ENCODE measurements at regions not wholly inside any gene's neighbourhood (a gene's known extent, or its start where the extent isn't known, plus 50 kb on each side); places are given as distances from the start of the nearest gene placed in this dataset.

DNA sequence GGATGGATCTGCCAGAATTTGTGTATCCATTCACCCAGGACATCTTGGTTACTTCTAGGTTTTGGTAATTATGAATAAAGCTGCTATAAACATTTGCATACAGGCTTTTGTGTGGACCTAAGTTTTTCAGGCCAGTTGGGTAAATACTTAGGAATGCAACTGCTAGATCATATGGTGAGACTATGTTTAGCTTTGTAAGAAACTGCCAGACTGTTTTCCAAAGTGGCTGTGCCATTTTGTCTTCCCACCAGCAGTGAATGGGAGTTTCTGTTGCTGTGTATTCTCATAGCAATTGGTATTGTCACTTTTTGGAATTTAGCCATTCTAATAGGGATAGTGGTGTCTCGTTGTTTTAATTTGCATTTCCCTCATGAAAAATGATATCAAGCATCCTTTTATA lies 133.0 kb downstream of the KIF26A start:
- no peak for TF ChIP-seq FOXM1 (IDR thresholded peaks at IDR 0.05; ENCODE audit: borderline replicate concordance)
- TF ChIP-seq, protein P1, sequence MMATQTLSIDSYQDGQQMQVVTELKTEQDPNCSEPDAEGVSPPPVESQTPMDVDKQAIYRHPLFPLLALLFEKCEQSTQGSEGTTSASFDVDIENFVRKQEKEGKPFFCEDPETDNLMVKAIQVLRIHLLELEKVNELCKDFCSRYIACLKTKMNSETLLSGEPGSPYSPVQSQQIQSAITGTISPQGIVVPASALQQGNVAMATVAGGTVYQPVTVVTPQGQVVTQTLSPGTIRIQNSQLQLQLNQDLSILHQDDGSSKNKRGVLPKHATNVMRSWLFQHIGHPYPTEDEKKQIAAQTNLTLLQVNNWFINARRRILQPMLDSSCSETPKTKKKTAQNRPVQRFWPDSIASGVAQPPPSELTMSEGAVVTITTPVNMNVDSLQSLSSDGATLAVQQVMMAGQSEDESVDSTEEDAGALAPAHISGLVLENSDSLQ (IDR thresholded peaks at IDR 0.05), result no peak
- TF ChIP-seq SUZ12 (IDR thresholded peaks at IDR 0.05), result no peak
- no peak for TF ChIP-seq FOXK2 (IDR thresholded peaks at IDR 0.05)
- TF ChIP-seq CTBP1 (IDR thresholded peaks at IDR 0.05; ENCODE audit: borderline replicate concordance), result no peak
- TF ChIP-seq NFRKB (IDR thresholded peaks at IDR 0.05), result no peak
- no peak for TF ChIP-seq FOXA1 (IDR thresholded peaks at IDR 0.05)
- TF ChIP-seq L3MBTL2 (conservative IDR thresholded peaks at IDR 0.05), result no peak
- no peak for TF ChIP-seq LEF1 (IDR thresholded peaks at IDR 0.05; ENCODE audit: borderline replicate concordance)
- TF ChIP-seq TARDBP (IDR thresholded peaks at IDR 0.05), result no peak
- TF ChIP-seq BHLHE40 (IDR thresholded peaks at IDR 0.05; ENCODE audit: borderline replicate concordance), result no peak
- TF ChIP-seq ZNF384 (IDR thresholded peaks at IDR 0.05), result no peak
- ChIA-PET POLR2A (no interaction called here), CTCF (no interaction called here)
- no peak for DNase-seq (ENCODE audit: extremely low spot score)

DNA sequence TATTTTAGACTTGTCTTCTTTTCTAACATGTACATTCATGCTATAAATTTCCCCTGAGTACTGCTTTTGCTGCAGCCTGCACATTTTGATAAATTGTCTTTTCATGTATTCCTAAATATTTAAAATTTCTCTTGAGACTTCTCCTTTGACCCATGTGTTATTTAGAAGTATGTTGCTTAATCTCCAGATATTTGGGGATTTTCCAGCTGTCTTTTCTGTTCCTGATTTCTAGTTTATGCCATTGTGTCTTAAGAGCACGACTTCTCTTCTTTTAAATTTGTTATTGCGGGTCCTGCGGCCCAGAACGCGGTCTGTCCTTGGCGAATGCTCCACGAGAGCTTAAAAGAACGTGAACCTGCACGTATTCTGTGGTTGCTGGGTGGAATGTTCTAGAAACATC lies 136.4 kb downstream of the KIF26A start:
- no peak for DNase-seq (ENCODE audit: extremely low spot score)
- TF ChIP-seq FOXA1 (IDR thresholded peaks at IDR 0.05) (no peak), HDGF (IDR thresholded peaks at IDR 0.05; ENCODE audit: borderline replicate concordance) (no peak), ARNT (IDR thresholded peaks at IDR 0.05) (no peak), L3MBTL2 (conservative IDR thresholded peaks at IDR 0.05) (no peak)
- ChIA-PET POLR2A (no interaction called here), CTCF (no interaction called here)

DNA sequence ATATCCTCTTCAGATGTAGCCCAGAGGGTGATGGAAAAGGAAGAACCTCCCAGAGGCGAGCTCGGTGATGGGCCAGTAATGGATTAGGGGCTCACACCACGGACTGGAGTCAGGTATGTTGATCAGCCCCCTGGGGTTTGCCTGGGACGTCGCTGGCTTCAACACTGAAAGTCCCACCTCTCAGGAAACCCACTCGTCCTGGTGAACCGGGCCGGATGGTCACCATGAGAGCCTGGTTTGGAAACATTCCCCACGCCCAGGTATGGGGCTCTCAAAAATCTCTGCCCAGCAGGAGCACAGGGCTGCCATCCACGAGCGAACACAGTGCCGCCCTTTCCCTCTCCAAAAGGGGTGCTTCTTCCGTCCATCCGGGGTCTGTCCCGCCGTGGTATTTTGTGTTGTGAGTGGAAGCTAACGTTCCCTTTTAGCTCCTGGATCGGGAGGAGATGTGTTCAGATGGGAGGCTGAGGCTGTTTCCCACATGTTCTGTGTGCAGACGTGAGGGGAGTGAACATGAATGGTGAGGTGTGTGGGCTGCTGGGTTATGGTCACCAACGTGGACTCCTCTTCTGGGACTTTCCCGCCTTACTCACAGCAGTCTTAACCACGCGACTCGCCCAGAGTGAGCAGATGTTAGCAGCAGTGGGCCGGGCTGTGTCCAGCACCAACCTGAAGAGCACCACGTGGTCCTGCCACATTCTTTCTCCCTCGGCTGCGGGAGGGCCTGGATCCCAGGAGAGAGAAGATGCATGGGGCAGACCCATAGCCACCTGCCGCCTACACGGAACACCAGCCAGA lies 139.2 kb downstream of the KIF26A start:
- POLR2A ChIA-PET, result no interaction called here
- CTCF ChIA-PET, result no interaction called here
- no peak for DNase-seq (ENCODE audit: extremely low spot score)
- no peak for TF ChIP-seq LEF1 (IDR thresholded peaks at IDR 0.05; ENCODE audit: borderline replicate concordance)
- no peak for TF ChIP-seq FOXK2 (IDR thresholded peaks at IDR 0.05)
- no peak for TF ChIP-seq CTBP1 (IDR thresholded peaks at IDR 0.05; ENCODE audit: borderline replicate concordance)
- TF ChIP-seq, protein P1 (IDR thresholded peaks at IDR 0.05), result no peak
- no peak for TF ChIP-seq SUZ12 (IDR thresholded peaks at IDR 0.05)
- no peak for TF ChIP-seq BHLHE40 (IDR thresholded peaks at IDR 0.05; ENCODE audit: borderline replicate concordance)
- no peak for TF ChIP-seq SP1 (IDR thresholded peaks at IDR 0.05)
- TF ChIP-seq L3MBTL2 (conservative IDR thresholded peaks at IDR 0.05), result no peak
- TF ChIP-seq ELF4 (IDR thresholded peaks at IDR 0.05), result no peak
- TF ChIP-seq FOXM1 (IDR thresholded peaks at IDR 0.05; ENCODE audit: borderline replicate concordance), result no peak
- TF ChIP-seq HDGF (IDR thresholded peaks at IDR 0.05; ENCODE audit: borderline replicate concordance), result no peak
- TF ChIP-seq TARDBP (IDR thresholded peaks at IDR 0.05), result no peak
- TF ChIP-seq NFRKB (IDR thresholded peaks at IDR 0.05), result no peak
- TF ChIP-seq ARNT (IDR thresholded peaks at IDR 0.05), result no peak
- TF ChIP-seq ZNF384 (IDR thresholded peaks at IDR 0.05), result no peak
- TF ChIP-seq FOXA1 (IDR thresholded peaks at IDR 0.05), result no peak

DNA sequence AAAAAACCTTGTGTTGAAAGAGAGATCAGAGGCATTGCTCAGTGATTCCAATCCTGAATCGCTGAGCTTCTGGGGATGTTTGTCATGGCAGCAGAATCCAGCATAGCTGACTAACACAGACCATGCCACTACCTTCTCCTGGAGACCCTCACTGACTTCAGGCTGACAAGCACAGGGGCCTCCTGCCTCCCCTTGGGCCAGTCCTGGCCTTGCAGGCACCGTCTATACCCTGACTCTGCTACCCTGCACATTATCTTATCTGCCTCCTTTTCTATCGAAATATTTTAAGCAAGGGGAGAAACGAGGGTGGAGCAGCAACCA lies 139.8 kb downstream of the KIF26A start:
- CTCF ChIA-PET, result no interaction called here
- POLR2A ChIA-PET, result no interaction called here
- TF ChIP-seq SP1 (IDR thresholded peaks at IDR 0.05) (no peak), ARNT (IDR thresholded peaks at IDR 0.05) (no peak), TARDBP (IDR thresholded peaks at IDR 0.05) (no peak), FOXA1 (IDR thresholded peaks at IDR 0.05) (no peak), LEF1 (IDR thresholded peaks at IDR 0.05; ENCODE audit: borderline replicate concordance) (no peak), FOXK2 (IDR thresholded peaks at IDR 0.05) (no peak), CTBP1 (IDR thresholded peaks at IDR 0.05; ENCODE audit: borderline replicate concordance) (no peak), SUZ12 (IDR thresholded peaks at IDR 0.05) (no peak), BHLHE40 (IDR thresholded peaks at IDR 0.05; ENCODE audit: borderline replicate concordance) (no peak), NFRKB (IDR thresholded peaks at IDR 0.05) (no peak), HDGF (IDR thresholded peaks at IDR 0.05; ENCODE audit: borderline replicate concordance) (no peak), ELF4 (IDR thresholded peaks at IDR 0.05) (no peak), L3MBTL2 (conservative IDR thresholded peaks at IDR 0.05) (no peak), ZNF384 (IDR thresholded peaks at IDR 0.05) (no peak), FOXM1 (IDR thresholded peaks at IDR 0.05; ENCODE audit: borderline replicate concordance) (no peak)
- TF ChIP-seq, protein P1 (IDR thresholded peaks at IDR 0.05), result no peak
- no peak for DNase-seq (ENCODE audit: extremely low spot score)

DNA sequence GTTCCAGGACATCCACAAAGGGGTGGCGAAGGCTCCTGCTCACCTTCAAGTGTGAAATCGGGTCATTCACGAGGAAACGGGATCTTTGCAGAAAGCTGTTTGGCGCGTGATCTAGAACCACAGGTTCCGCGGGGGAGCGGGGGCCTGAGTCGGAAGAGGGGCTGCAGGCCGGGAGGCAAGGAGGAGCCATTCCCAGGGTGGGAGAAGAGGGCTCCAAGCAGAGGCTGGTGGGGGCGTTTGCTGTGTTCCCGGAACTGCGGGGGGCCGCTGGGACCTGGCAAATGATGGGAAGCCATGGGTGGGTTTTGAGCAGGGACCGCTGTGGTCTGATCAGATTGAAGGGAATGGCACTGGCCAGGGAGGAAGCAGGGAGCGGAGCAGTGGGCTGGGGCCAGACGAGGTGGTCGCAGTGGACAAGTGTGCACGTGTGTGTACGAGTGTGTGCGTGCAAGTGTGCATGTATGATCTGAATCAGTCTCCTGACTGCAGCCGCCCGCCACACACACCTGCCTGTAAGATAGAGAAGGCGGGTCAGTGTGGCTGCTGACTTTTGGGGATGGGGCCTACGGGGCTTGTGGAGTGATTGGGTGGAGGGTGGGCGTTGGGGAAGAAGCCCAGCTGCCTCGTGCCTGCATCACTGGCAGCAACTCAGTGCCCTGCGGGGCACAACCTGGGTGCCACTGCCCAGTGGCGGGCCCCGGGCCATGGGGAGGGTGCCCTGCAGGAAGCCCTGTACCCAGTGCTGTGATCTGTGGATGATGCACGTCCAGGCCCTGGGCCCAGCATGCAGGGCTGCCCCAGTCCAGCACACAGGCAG lies 141.9 kb downstream of the KIF26A start:
- no peak for DNase-seq (ENCODE audit: extremely low spot score)
- ChIA-PET CTCF (no interaction called here), POLR2A (no interaction called here)
- TF ChIP-seq CTBP1 (IDR thresholded peaks at IDR 0.05; ENCODE audit: borderline replicate concordance), result no peak
- no peak for TF ChIP-seq FOXM1 (IDR thresholded peaks at IDR 0.05; ENCODE audit: borderline replicate concordance)
- TF ChIP-seq BHLHE40 (IDR thresholded peaks at IDR 0.05; ENCODE audit: borderline replicate concordance), result no peak
- TF ChIP-seq HDGF (IDR thresholded peaks at IDR 0.05; ENCODE audit: borderline replicate concordance), result no peak

All from HEK293T (cell line).